CD14-positive monocyte (primary cell): ENCODE measurements at regions not wholly inside any gene's neighbourhood (a gene's known extent, or its start where the extent isn't known, plus 50 kb on each side); places are given as distances from the start of the nearest gene placed in this dataset.

Source experiments
- DNase-seq, 3 donors: peaks; one replicate each; pipeline ENCODE4 v3.0.0-alpha.2; 2011 to 2022
- H2AFZ ChIP-seq: 2 replicates; pipeline ENCODE4 v1.6.0; 2012; ENCODE audit warnings: mild to moderate bottlenecking, low read depth, low read length, inconsistent platforms; ENCODE audit not compliant: insufficient read depth, poor library complexity, severe bottlenecking
- H3K27ac ChIP-seq, 2 donors: 1 replicate in 1 of 2; 2 replicates in 1 of 2; pipeline ENCODE4 v1.5.1; 2012 to 2013; ENCODE audit warnings: low read length in 2 of 2, control low read depth in 1 of 2, inconsistent platforms in 1 of 2, low read depth in 1 of 2, mild to moderate bottlenecking in 1 of 2
- H3K27me3 ChIP-seq, 2 donors: one replicate each; pipeline versions ENCODE4 v1.6.0 to v1.6.1; 2011 to 2013; ENCODE audit warnings: low read length in 2 of 2; ENCODE audit not compliant: control insufficient read depth in 2 of 2, insufficient read depth in 2 of 2
- H3K36me3 ChIP-seq, 2 donors: replicated peaks in 1 of 2; 1 replicate in 1 of 2; 2 replicates in 1 of 2; pipeline versions ENCODE4 v1.5.1 to v1.6.1; 2012 to 2013; ENCODE audit warnings: low read length in 2 of 2, control low read depth in 1 of 2, inconsistent platforms in 1 of 2, mild to moderate bottlenecking in 1 of 2; ENCODE audit not compliant: insufficient read depth in 2 of 2, control insufficient read depth in 1 of 2
- H3K4me1 ChIP-seq, 2 donors: 1 replicate in 1 of 2; 2 replicates in 1 of 2; pipeline versions ENCODE4 v1.5.1 to v1.6.1; 2012 to 2013; ENCODE audit warnings: low read length in 2 of 2, control low read depth in 1 of 2, inconsistent platforms in 1 of 2, mild to moderate bottlenecking in 1 of 2, moderate library complexity in 1 of 2; ENCODE audit not compliant: insufficient read depth in 2 of 2, control insufficient read depth in 1 of 2
- H3K4me2 ChIP-seq: replicated peaks from 2 replicates; pipeline ENCODE3; 2012; ENCODE audit warnings: low read length, moderate library complexity, mild to moderate bottlenecking; ENCODE audit not compliant: poor library complexity, severe bottlenecking; ENCODE audit errors: extremely low read depth
- H3K4me3 ChIP-seq, 3 experiments: fragments of 200-600 bp in 1 of 3; sonication (generic) in 1 of 3; replicated peaks in 1 of 3; 1 replicate in 2 of 3; 2 replicates in 1 of 3; pipeline ENCODE4 v1.5.1; 2011 to 2013; ENCODE audit warnings: low read length in 3 of 3, mild to moderate bottlenecking in 3 of 3, control low read depth in 2 of 3, low read depth in 2 of 3, inconsistent platforms in 1 of 3, moderate library complexity in 1 of 3
- H3K79me2 ChIP-seq: 2 replicates; pipeline ENCODE4 v1.6.0; 2012; ENCODE audit warnings: mild to moderate bottlenecking, control low read depth, inconsistent platforms, low read length, moderate library complexity; ENCODE audit not compliant: insufficient read depth
- H3K9ac ChIP-seq: 2 replicates; pipeline ENCODE4 v1.6.0; 2017; ENCODE audit warnings: low read length, mild to moderate bottlenecking; ENCODE audit not compliant: insufficient read depth, poor library complexity, severe bottlenecking
- H3K9me3 ChIP-seq, 2 donors: replicated peaks in 1 of 2; 1 replicate in 1 of 2; 2 replicates in 1 of 2; pipeline versions ENCODE4 v1.5.1 to v1.6.1; 2012 to 2013; ENCODE audit warnings: low read length in 2 of 2, control low read depth in 1 of 2; ENCODE audit not compliant: control insufficient read depth in 1 of 2, insufficient read depth in 1 of 2
- H4K20me1 ChIP-seq: 2 replicates; pipeline ENCODE4 v1.6.0; 2012; ENCODE audit warnings: mild to moderate bottlenecking, low read length, control low read depth, moderate library complexity; ENCODE audit not compliant: insufficient read depth
- H3K27ac Mint-ChIP-seq, 7 donors: one replicate each; pipeline ENCODE4 v1.8.0; 2020; ENCODE audit warnings: mild to moderate bottlenecking in 7 of 7, mixed read lengths in 7 of 7, moderate library complexity in 6 of 7, inconsistent platforms in 2 of 7
- H3K27me3 Mint-ChIP-seq, 3 donors: one replicate each; pipeline ENCODE4 v1.8.0; 2021 to 2022; ENCODE audit warnings: low read depth in 3 of 3, mild to moderate bottlenecking in 3 of 3, mixed read lengths in 3 of 3, moderate library complexity in 3 of 3, inconsistent platforms in 1 of 3
- H3K36me3 Mint-ChIP-seq, 2 donors: one replicate each; pipeline ENCODE4 v1.8.0; 2020; ENCODE audit warnings: mixed read lengths in 2 of 2, inconsistent platforms in 1 of 2, mild to moderate bottlenecking in 1 of 2
- H3K4me1 Mint-ChIP-seq: one replicate; pipeline ENCODE4 v1.8.0; 2020; ENCODE audit warnings: mild to moderate bottlenecking, mixed read lengths
- H3K4me3 Mint-ChIP-seq, 2 donors: one replicate each; pipeline ENCODE4 v1.8.0; 2020; ENCODE audit warnings: mild to moderate bottlenecking in 2 of 2, mixed read lengths in 2 of 2, moderate library complexity in 1 of 2
- H3K9me3 Mint-ChIP-seq, 7 donors: one replicate each; pipeline ENCODE4 v1.8.0; 2020 to 2022; ENCODE audit warnings: mixed read lengths in 7 of 7, mild to moderate bottlenecking in 6 of 7, moderate library complexity in 6 of 7, inconsistent platforms in 2 of 7
- CTCF ChIP-seq: fragments of 200-600 bp; IDR thresholded peaks from one replicate; pipeline ENCODE4 v1.8.0; 2022; ENCODE audit warnings: antibody characterized with exemption, mild to moderate bottlenecking
- WGBS: methylation state at CpG from one replicate; pipeline ENCODE4 v1.1.5; 2013; ENCODE audit warnings: missing lambda C conversion rate; ENCODE audit not compliant: insufficient coverage; 5-methylcytosine and 5-hydroxymethylcytosine counted together
- intact Hi-C, 2 donors: fragments of 100-400 bp; cut with micrococcal nuclease; formaldehyde crosslinking; loops; one replicate each; pipeline versions ENCODE4 v1.15.0 to v1.15.1; 2023

- no peak for TF ChIP-seq CTCF
Measured at GRCh38 chr7:26497801-26498596, 206.3 kb downstream of the SNX10 start.

DNA sequence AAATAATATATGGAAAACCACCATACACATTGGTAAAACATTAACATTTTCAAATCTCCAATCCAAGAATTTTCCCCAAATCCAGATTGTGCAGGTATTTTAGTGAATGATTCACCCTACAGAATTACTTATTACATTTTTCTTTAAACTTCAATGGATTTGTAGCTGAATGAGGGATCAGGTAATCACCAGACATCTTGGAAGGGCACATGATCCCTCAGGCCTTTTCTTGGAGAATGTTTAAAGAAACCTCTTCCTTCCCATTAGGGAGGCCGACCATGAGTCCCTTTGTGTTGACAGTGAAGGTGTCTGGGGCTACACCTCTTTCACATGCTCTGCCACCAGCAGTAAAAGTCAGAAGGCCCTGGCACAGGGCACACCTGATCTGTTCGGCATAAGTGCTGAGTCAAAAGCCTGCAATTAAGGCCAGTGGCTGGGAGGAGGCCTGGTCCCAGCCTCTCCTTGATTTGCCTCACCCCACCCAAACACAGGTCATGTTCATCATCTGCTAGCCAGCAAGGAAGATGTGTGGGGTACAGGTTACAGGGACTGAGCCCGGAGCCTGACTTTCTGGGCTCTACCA lies 207.7 kb downstream of the SNX10 start:
- Histone ChIP-seq H3K27ac (no peak overlapping the region), H2AFZ (no peak overlapping the region), H3K4me3 (no peak overlapping the region), H3K9ac (no peak overlapping the region), H3K9me3 (no peaks in the 10 kb centered on the region), H3K27me3 (no peaks in the 10 kb centered on the region), H3K36me3 (no peaks in the 10 kb centered on the region), H4K20me1 (no peaks in the 10 kb centered on the region), H3K4me2 (no peak overlapping the region), H3K4me1 (no peaks in the 10 kb centered on the region), H3K79me2 (no peaks in the 10 kb centered on the region)
- intact Hi-C loops: no loop called here
- DNase-seq: no peak
- Mint-ChIP-seq H3K27me3 (peaks cover 0 to 4% (median 1%) of the 10 kb centered on the region in 3 donors), H3K4me3 (no peak overlapping the region), H3K27ac (no peak overlapping the region), H3K9me3 (peaks cover 0 to 1% (median 0%) of the 10 kb centered on the region in 7 donors), H3K36me3 (no peaks in the 10 kb centered on the region), H3K4me1 (peaks cover 2% of the 10 kb centered on the region)
- WGBS: no CpG with 5 or more reads among the region's 3 CpGs
- no peak for TF ChIP-seq CTCF

More at GRCh38 chr7:26497801-26498596, 206.3 kb downstream of the SNX10 start:
- H3K4me3 ChIP-seq: no peak overlapping the region
- no peak overlapping the region for H3K27ac Mint-ChIP-seq
- H3K9ac ChIP-seq: no peak overlapping the region
- no peaks in the 10 kb centered on the region for H3K79me2 ChIP-seq
- no peaks in the 10 kb centered on the region for H3K36me3 ChIP-seq
- no peaks in the 10 kb centered on the region for H3K9me3 ChIP-seq
- H3K27me3 ChIP-seq: no peaks in the 10 kb centered on the region
- DNase-seq: no peak
- intact Hi-C loops: no loop called here
- peaks cover 0 to 1% (median 0%) of the 10 kb centered on the region in 7 donors for H3K9me3 Mint-ChIP-seq
- H3K4me2 ChIP-seq: no peak overlapping the region
- H3K36me3 Mint-ChIP-seq: no peaks in the 10 kb centered on the region
- H2AFZ ChIP-seq: no peak overlapping the region
- WGBS: 88% methylated on average over 9 of the region's 12 CpGs
- no peaks in the 10 kb centered on the region for H3K4me1 ChIP-seq
- H4K20me1 ChIP-seq: no peaks in the 10 kb centered on the region
- peaks cover 0 to 2% (median 0%) of the 10 kb centered on the region in 3 donors for H3K27me3 Mint-ChIP-seq
- H3K4me3 Mint-ChIP-seq: no peak overlapping the region
- peaks cover 2% of the 10 kb centered on the region for H3K4me1 Mint-ChIP-seq
- no peak overlapping the region for H3K27ac ChIP-seq
